ENCODE measurements at regions not wholly inside any gene's neighbourhood (a gene's known extent, or its start where the extent isn't known, plus 50 kb on each side); places are given as distances from the start of the nearest gene placed in this dataset.
"Not testable (repeated sequence)": the region's sequence is repeated elsewhere in the genome, so short reads cannot be mapped to it uniquely, and the experiment has no call there.

DNA sequence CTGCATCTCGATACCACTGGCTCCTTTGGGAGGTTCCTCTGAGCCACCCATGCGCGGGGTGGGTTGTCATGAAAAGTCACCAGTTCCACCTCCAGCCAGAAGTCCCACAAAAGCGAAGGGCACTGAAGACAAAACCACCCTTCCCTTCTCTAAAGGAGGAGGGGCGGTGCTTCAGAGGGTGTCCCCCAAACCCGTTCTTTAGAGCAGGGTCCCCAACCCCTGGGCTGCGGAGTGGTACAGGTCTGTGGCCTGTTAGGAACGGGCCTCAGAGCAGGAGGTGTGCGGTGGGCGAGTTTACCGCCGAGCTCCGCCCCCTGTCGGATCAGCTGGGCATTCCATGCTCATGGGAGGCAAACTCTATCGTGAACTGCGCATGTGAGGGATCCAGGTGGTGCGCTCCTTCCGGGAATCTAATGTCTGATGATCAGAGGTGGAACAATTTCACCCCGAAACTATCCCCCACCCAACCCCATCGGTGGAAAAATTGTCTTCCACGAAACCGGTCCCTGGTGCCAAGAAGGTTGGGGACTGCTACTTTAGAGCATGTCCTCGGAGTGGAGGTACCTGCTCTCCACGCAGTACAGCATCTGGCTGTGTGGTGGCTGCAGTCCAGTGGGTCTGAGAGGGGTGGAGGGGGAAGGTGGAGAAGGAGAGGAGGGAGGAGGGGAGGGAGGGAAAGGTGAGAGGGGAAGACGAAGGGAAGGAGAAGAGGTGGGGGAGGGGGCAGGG, 72.9 kb upstream of the SEPTIN5 start:
- peak; percentile 75 for DNase-seq (ENCODE audit: low read depth)

DNA sequence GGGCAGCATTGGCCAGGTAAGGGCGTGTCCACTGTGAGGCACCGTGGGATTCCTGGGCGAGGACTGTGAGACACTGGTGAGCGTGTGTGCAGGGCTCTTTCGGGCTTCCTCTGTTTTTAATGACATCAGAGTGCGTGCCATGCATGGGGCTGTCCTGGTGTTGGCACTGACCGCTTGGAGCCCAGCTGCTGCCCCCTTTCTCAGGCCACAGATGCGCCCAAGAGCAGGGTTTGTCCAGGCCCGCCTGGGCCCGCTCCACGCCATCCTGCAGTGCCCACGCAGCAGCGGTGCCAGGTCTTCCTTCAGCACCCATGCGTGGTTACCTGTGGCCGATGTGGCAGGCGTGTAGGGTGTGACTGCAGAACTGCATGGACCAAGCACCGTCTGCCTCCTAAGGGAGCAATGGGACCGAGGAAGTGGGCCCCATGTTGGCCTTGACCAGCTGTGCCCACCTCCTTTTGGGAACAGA, 72.3 kb upstream of the SEPTIN5 start:
- no peak for DNase-seq (ENCODE audit: low read depth)

DNA sequence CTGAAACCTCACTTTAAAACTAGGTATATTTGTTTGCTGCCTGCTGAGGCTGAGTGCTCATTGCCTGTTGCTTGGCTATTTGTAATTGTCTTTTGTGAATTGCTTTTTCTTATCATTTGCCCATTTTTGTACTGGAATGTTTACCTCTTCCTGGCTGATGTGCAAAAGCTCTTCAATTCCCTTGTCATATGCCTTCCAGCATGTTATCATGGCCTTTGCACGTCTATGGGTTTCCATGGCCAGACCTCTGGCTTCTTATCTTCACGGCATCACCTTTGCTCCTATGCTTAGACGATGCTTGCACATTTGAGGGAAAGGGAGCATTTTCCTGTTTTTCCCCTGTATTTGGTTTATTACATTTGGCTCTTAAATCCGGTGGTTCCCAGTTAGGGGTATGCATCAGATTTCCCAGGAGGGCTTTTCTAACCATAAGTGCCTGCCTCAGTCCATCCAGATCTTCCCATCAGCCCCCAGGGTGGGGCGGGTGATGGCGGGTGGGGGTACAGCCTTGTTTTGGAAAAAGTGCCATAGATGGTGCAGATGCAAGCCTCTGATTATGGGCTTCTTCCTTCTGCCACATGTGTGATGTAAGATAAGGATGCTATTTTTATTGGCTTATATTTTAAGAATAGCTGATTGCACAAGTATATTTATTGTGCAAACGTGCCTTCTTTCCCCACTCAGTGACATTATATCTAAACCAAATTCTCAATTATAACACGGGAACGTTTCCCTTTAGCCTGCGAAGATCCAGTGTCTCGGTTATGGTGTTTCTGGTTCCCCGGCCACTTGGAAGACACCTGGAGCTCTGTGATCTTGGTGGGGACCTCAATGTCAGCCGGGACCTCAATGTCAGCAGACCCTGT, 70.6 kb upstream of the SEPTIN5 start:
- DNase-seq (ENCODE audit: low read depth): no peak

DNA sequence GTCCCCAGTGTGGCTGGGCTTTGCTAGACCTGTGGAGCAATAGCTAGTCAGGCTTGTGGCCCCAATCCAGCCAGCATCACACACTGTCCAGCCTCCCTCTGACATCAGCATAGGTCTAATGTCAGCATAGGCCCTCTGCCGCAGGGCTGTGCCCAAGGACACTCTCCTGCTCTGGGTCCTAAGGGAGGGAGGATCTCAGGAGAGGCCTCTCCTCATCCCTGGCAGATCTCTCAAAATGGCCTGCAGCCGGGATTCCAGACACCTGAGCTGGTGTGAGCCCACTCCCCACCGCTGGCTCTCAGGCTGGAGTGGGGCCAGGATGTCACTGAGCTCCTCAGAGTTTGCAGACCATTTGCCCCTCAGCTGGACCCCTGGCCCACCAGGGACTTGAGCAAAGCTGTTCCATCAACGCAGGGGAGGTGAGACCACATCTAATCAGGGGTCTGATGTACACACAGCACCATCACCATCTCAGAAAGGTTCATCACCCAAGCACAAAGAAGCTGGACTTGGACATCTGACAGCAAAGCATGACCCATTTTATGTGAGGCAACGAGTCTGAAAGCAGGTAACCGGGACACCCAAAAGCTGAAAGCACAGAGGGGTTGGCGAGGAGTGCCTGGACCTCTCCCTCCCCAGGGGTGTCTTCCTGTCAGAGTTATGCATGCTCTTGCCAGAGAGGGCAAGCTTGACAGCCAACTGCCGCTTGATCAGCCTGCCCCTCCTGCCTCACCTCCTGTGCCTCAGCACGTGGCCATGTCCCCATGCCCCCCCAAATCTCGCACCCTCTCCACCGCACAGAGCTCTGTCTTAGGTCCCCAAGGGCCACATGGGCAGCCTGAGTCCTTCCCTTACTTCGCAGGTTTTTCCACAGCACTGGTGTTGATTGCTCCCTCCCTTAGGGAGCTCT, 69.7 kb upstream of the SEPTIN5 start:
- no peak for DNase-seq (ENCODE audit: low read depth)

GRCh38 chr22:19645391-19645790, 68.9 kb upstream of the SEPTIN5 start:
- no peak for DNase-seq (ENCODE audit: low read depth)

GRCh38 chr22:19645905-19646304, 68.4 kb upstream of the SEPTIN5 start:
- no peak for DNase-seq (ENCODE audit: low read depth)

GRCh38 chr22:19646383-19646782, 67.9 kb upstream of the SEPTIN5 start:
- no peak for DNase-seq (ENCODE audit: low read depth)

DNA sequence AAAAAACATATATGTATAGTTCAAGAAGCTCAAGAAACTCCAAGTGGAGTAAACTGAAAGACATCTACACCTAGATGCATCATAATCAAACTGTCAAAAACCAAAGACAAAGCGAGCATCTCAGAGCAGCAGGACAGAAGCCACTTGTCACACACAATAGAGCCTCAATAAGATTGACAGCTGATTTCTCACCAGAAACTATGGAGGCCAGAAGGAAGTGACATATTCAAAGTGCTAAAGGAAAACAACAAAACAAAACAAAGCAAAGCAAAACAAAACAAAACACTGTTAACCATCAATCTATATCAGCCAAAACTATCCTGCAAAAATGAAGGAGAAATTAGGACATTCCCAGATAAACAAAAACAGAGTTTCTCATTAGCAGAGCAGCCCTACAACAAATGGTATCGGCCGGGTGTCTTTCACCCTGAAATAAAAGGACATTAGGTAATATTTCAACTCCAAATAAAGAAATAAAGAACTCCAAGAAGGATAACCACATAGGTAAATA, 65.8 kb upstream of the SEPTIN5 start:
- DNase-seq (ENCODE audit: low read depth): no peak

DNA sequence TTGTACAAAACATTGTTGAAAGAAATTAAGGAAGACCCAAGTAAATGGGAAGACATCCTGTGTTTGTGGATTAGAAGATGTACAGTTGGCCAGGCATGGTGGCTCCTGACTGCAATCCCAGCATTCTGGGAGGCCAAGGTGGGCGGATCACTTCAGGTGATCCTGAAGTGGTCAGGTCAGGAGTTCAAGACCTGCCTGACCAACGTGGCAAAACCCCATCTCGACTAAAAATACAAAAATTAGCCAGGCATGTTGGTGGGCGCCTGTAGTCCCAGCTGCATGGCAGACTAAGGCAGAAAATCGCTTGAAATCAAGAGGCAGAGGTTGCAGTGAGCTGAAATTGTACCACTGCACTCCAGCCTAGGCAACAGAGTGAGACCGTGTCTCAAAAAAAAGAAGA, 62.0 kb upstream of the SEPTIN5 start:
- DNase-seq (ENCODE audit: low read depth): no peak

DNA sequence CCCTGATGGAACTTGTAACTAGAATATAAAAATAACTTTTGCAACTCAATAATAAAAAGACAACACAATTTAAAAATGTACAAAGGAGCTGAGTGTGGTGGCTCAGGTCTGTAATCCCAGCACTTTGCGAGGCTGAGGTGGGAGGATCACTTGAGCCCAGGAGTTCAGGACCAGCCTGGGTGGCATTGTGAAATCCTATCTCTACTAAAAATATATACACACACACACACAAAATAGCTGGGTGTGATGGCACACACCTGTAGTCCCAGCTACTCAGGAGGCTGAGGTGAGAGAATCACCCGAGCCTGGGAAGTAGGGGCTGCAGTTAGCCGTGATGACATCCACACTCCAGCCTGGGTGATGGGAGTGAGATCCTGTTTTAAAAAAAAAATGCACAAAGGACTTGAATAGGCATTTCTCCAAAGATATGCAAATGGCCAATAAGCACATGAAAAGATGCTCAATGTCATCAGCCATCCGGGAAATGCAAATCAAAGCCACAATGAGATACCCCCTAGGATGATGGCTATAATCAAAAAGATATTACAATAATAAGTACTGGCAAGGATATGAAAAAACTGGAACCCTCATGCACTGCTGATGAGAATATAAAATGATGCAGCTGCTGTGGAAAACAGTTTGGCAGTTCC, 59.8 kb upstream of the SEPTIN5 start:
- no peak for DNase-seq (ENCODE audit: low read depth)

GRCh38 chr22:19655399-19655798, 58.9 kb upstream of the SEPTIN5 start:
- DNase-seq (ENCODE audit: low read depth): no peak

- DNase-seq (ENCODE audit: low read depth): no peak
Observed at GRCh38 chr22:19656541-19657251, 57.6 kb upstream of the SEPTIN5 start.

- DNase-seq (ENCODE audit: low read depth): no peak
Observed at GRCh38 chr22:19657252-19658056, 56.8 kb upstream of the SEPTIN5 start.

DNA sequence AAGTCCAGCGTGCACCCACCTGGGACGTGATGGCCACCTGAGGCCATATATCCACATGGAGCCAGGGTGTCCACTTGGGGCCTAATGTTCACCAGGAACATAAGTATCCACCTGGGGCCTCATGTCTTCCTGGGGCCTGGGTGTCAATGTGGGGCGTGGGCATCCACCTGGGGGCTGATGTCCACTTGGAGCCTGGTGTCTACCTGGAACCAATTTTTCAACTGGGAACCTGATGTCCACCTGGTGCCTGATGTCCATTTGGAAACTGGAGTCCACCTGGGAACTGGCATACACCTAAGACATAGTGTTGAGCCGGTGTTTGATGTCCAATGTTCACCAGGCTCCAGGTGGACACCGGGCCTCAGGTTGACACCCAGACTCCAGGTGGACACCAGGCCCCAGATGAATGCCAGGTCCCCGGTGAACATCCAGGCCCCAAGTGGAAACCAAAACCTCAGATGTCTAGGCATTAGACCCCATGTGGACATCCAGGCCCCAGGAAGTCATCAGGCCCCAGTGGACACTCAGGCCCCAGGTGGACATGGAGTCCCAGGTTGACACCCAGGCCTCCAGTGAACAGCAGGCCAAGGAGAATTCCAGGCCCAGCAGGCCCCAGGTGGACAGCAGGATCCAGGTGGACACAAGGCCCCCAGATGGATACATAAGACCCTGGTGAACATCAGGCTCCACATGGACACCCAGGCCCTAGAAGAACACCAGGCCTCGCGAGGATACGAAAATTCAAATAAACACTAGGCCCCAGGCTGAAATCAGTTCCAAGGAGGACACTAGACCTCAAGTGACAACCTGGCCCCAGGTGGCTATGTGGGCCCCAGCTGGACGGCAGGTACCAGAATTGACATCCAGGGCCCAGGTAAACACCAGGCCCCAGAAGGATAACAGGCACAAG, 56.0 kb upstream of the SEPTIN5 start:
- DNase-seq (ENCODE audit: low read depth): no peak

DNA sequence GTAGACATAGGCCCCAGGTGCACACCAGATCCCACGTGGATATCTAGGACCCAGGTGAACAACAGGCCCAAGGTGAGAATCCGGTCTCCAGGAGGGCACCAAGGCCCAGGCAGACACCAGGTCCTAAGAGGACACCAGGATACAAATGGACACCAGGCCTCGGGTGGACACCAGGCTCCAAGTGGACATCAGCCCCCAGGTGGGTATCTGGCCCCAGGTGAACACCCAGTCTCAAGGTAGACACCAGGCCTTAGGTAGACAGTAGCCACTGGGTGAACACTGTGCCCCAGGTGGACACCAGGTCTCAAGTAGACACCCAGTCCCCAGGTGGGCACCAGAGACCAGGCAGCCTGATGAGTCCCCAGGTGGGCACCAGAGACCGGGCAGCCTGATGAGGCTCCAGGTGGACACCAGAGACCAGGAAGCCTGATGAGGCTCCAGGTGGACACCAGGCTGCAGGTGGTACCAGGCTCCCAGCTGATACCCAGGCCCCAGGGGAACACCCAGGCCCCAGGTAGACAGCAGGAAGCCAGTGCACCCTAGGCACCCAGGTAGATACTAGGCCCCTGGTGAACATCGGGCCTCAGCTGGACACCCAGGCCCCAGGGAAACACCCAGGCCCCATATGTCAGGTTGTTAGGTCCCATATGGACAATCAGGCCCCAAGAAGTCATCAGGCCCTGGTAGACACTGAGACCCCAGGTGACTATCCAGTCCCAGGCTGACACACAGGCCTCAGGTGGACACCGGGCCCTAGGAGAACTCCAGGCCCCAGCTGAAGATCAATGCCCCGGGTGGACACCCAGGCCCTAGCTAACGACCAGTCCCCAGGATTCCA, 55.1 kb upstream of the SEPTIN5 start:
- no peak for DNase-seq (ENCODE audit: low read depth)

DNA sequence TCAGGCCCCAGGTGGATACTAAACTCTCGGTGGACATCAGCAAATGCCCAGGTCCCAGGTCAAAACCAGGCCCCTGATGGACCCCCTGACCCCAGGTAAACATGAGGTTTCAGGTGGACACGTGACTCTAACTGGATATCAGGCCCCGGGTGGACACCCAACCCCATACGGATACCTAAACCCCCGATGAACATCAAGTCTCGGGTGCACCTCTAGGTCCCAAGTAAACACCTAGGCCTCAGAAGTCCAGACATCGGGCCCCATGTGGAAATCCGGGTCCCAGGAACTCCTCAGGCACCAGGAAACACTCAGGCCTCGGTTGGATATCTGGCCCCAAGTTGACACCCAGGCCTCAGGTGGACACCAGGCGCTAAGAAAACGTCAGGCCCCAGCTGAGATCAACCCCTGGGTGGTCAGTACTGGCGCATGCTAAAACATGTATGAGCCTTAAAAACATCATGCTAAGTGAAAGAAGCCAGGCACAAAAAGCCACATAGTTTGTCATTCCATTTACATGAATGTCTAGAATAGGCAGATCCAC, 54.4 kb upstream of the SEPTIN5 start:
- no peak for DNase-seq (ENCODE audit: low read depth)

DNA sequence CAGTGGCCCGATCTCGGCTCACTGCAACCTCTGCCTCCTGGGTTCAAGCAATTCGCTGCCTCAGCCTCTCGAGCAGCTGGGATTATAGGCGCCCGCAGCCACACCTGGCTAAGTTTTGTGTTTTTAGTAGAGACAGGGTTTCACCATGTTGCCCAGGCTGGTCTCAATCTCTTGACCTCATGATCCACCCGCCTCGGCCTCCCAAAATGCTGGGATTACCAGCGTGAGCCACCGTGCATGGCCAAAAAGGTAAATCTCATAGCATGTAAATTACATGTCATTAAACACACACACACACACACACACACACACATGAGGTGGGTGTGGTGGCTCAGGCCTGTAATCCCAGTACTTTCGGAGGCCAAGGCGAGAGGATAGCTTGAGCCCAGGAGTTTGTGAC, 53.7 kb upstream of the SEPTIN5 start:
- DNase-seq (ENCODE audit: low read depth): not testable (repeated sequence)
